GM10266 (cell line): ENCODE measurements at regions not wholly inside any gene's neighbourhood (a gene's known extent, or its start where the extent isn't known, plus 50 kb on each side); places are given as distances from the start of the nearest gene placed in this dataset.

Experiments
- DNase-seq: peaks from one replicate; pipeline ENCODE4 v3.0.0; 2012; ENCODE audit errors: extremely low spot score
- CTCF ChIP-seq: IDR thresholded peaks from 2 replicates; pipeline ENCODE4 v1.5.1; 2012; ENCODE audit warnings: mild to moderate bottlenecking, low read depth; ENCODE audit not compliant: control insufficient read depth, insufficient read depth; ENCODE audit errors: missing control alignments

GRCh38 chr1:41994195-41994894, 75.6 kb upstream of the HIVEP3 start:
- no peak for TF ChIP-seq CTCF
- DNase-seq = no peak

- TF ChIP-seq CTCF = no peak
- no peak for DNase-seq
Measured at GRCh38 chr1:41983451-41983850, 64.7 kb upstream of the HIVEP3 start.

GRCh38 chr1:41981796-41982195, 63.1 kb upstream of the HIVEP3 start:
- TF ChIP-seq CTCF = no peak
- DNase-seq = no peak

GRCh38 chr1:41980827-41981653, 62.3 kb upstream of the HIVEP3 start:
- DNase-seq = no peak
- TF ChIP-seq CTCF = no peak

- TF ChIP-seq CTCF = no peak
- no peak for DNase-seq
Measured at GRCh38 chr1:41978986-41979385, 60.3 kb upstream of the HIVEP3 start.

GRCh38 chr1:41977326-41977725, 58.6 kb upstream of the HIVEP3 start:
- DNase-seq = no peak
- no peak for TF ChIP-seq CTCF

- DNase-seq = no peak
- TF ChIP-seq CTCF = no peak
Measured at GRCh38 chr1:41976671-41977070, 57.9 kb upstream of the HIVEP3 start.
